Body of pancreas (tissue), 4 donors: ENCODE measurements at regions not wholly inside any gene's neighbourhood (a gene's known extent, or its start where the extent isn't known, plus 50 kb on each side); places are given as distances from the start of the nearest gene placed in this dataset.
A peak's percentile ranks its signal among the peaks of the same experiment; 100 is the strongest.

Experiments
- ATAC-seq: fragments of 150-250 bp; one replicate; pipeline ENCODE4 v1.9.1; 2016
- DNase-seq, 4 donors: peaks; one replicate each; pipeline ENCODE4 v3.0.0-alpha.2; 2019
- H3K27ac ChIP-seq, 4 donors: fragments of 200-600 bp; sonication (generic); 1 replicate in 3 of 4; 2 replicates in 1 of 4; pipeline versions ENCODE4 v1.5.1 to v1.6.1; 2016 to 2019; ENCODE audit warnings: mild to moderate bottlenecking in 1 of 4, mixed read lengths in 1 of 4, moderate library complexity in 1 of 4
- H3K27me3 ChIP-seq, 2 donors: fragments of 200-600 bp; sonication (generic); one replicate each; pipeline ENCODE4 v1.6.0; 2016; ENCODE audit warnings: mild to moderate bottlenecking in 1 of 2
- H3K36me3 ChIP-seq, 2 donors: fragments of 200-600 bp; sonication (generic); replicated peaks in 1 of 2; 2 replicates each; pipeline ENCODE4 v1.5.1; 2016; ENCODE audit warnings: low read depth in 2 of 2; ENCODE audit not compliant: insufficient read depth in 1 of 2
- H3K4me1 ChIP-seq: fragments of 200-600 bp; sonication (generic); one replicate; pipeline ENCODE4 v1.6.0; 2016
- H3K4me3 ChIP-seq, 2 donors: fragments of 200-600 bp; sonication (generic); 1 replicate in 1 of 2; 2 replicates in 1 of 2; pipeline ENCODE4 v1.5.1; 2016 to 2019
- H3K9me3 ChIP-seq, 3 donors: fragments of 200-600 bp; sonication (generic); 1 replicate in 2 of 3; 2 replicates in 1 of 3; pipeline ENCODE4 v1.5.1; 2016
- CTCF ChIP-seq, 7 experiments: fragments of 450-650 bp in 4 of 7; fragments of 200-600 bp in 3 of 7; sonication (generic) in 3 of 7; IDR thresholded peaks; one replicate each; pipeline ENCODE4 v1.5.1; 2016 to 2019; ENCODE audit warnings: antibody characterized with exemption in 7 of 7
- POLR2A ChIP-seq, 3 donors: fragments of 450-650 bp; IDR thresholded peaks; one replicate each; pipeline ENCODE4 v1.6.1; 2016; ENCODE audit warnings: antibody characterized with exemption in 3 of 3, mild to moderate bottlenecking in 2 of 3
- WGBS, 2 donors: methylation state at CpG; one replicate each; pipeline ENCODE4 v1.1.5; 2017; 5-methylcytosine and 5-hydroxymethylcytosine counted together
- intact Hi-C: fragments of 100-400 bp; cut with DNase I; formaldehyde crosslinking; loops from one replicate; pipeline ENCODE4 v1.15.1; 2023

GRCh38 chr3:73734211-73735089 lies 109.7 kb upstream of the PDZRN3 start:
- WGBS, 2 donors = 40 to 41% methylated on average over 3 of the region's 3 CpGs
- no peak for ATAC-seq
- DNase-seq = no peak
- Histone ChIP-seq H3K4me3 (no peak overlapping the region), H3K27me3 (no peaks in the 10 kb centered on the region), H3K36me3 (no peaks in the 10 kb centered on the region), H3K9me3 (no peaks in the 10 kb centered on the region), H3K27ac (no peak overlapping the region), H3K4me1 (no peaks in the 10 kb centered on the region)
- intact Hi-C loops = no loop called here
- no peak for TF ChIP-seq CTCF (IDR thresholded peaks at IDR 0.05)
- no peak for TF ChIP-seq POLR2A (IDR thresholded peaks at IDR 0.05)

DNA sequence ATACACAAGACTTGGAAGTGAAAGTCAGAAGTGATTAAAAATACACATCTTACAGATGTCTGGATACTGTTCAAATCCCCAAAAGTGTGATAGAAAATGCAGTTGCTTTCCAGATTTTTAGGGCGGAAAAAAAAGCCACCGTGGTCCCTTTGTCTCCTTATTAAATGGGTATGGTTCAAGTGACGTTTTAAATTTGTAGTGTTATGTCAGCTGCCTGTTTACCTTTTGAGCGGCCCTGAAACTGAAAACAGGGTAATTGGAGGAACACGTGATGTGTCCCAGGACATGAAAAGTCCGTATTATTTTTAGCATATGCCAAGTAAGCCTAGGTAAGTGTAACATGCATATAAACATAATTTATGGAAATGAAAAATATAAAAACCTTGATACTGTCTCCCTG lies 109.0 kb upstream of the PDZRN3 start:
- no peaks in the 10 kb centered on the region for H3K4me1 ChIP-seq
- TF ChIP-seq CTCF (IDR thresholded peaks at IDR 0.05) (no peak), POLR2A (IDR thresholded peaks at IDR 0.05) (no peak)
- no peaks in the 10 kb centered on the region for H3K27me3 ChIP-seq
- WGBS, 2 donors = 64 to 65% methylated on average over 6 of the region's 6 CpGs
- H3K36me3 ChIP-seq = no peaks in the 10 kb centered on the region
- no peaks in the 10 kb centered on the region for H3K9me3 ChIP-seq
- intact Hi-C loops = no loop called here
- no peak overlapping the region for H3K4me3 ChIP-seq
- ATAC-seq (no peak), DNase-seq (no peak)
- no peak overlapping the region for H3K27ac ChIP-seq

- H3K36me3 ChIP-seq = no peaks in the 10 kb centered on the region
- no peak for ATAC-seq
- intact Hi-C loops = no loop called here
Observed at GRCh38 chr3:73729969-73730440, 105.3 kb upstream of the PDZRN3 start.

DNA sequence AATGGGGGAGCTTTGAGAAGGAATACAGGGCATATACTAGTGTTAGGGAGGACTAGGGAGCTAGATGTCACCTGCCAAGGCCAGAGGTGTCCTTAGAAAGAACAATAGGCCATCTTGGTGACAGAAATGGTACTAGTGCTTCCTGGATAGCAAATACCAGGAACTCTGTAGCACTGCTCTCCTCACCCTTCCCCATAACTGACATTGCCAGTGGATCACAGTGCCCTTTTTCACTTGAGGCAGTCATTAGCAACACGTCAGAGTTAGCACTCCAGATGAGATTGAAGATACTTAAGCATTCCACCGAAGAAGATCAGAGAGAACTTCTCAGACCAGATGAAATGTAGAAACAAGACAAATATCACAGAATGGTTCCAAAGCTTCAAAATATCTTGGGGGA lies 103.1 kb upstream of the PDZRN3 start:
- no peak for TF ChIP-seq CTCF (IDR thresholded peaks at IDR 0.05)
- no peak for TF ChIP-seq POLR2A (IDR thresholded peaks at IDR 0.05)
- Histone ChIP-seq H3K9me3 (no peaks in the 10 kb centered on the region), H3K36me3 (no peaks in the 10 kb centered on the region), H3K27ac (no peak overlapping the region), H3K4me3 (no peak overlapping the region), H3K27me3 (no peaks in the 10 kb centered on the region), H3K4me1 (no peaks in the 10 kb centered on the region)
- DNase-seq = no peak
- WGBS, 2 donors = 63 to 79% methylated on average over 2 of the region's 2 CpGs
- intact Hi-C loops = no loop called here
- no peak for ATAC-seq

More at GRCh38 chr3:73729969-73730440, 105.3 kb upstream of the PDZRN3 start:
- Histone ChIP-seq H3K27ac (no peak overlapping the region), H3K27me3 (no peaks in the 10 kb centered on the region), H3K9me3 (no peaks in the 10 kb centered on the region), H3K4me1 (no peaks in the 10 kb centered on the region), H3K4me3 (no peak overlapping the region)
- TF ChIP-seq POLR2A (IDR thresholded peaks at IDR 0.05) (no peak), CTCF (IDR thresholded peaks at IDR 0.05) (no peak)
- 78 to 79% methylated on average over 9 of the region's 9 CpGs for WGBS, 2 donors
- peak in 2 of 4 donors; percentile 10 to 29 for DNase-seq
